H1 (cell line): ENCODE measurements at regions not wholly inside any gene's neighbourhood (a gene's known extent, or its start where the extent isn't known, plus 50 kb on each side); places are given as distances from the start of the nearest gene placed in this dataset.

ENCODE experiments used
- CTCF ChIA-PET: fragments of 300-600 bp; sonication (Branson Sonifier 250); formaldehyde crosslinking; loops from one replicate; lab custom pipeline; 2021; ENCODE audit not compliant: partially characterized antibody; lab: Charles Lee
- POLR2A ChIA-PET: fragments of 300-600 bp; sonication (Branson Sonifier 250); formaldehyde crosslinking; loops from one replicate; lab custom pipeline; 2021; ENCODE audit warnings: inconsistent platforms; ENCODE audit not compliant: partially characterized antibody; lab: Charles Lee
- DNase-seq, 2 experiments: peaks; one replicate each; pipeline versions ENCODE4 v3.0.0 to v3.0.0-alpha.2; 2010 to 2022; ENCODE audit warnings: low spot score in 2 of 2, low read depth in 1 of 2, mixed read lengths in 1 of 2
- FAIRE-seq: peaks from 2 replicates; lab custom pipeline; 2011; peaks lifted over from hg19 to GRCh38; lab: Jason Lieb, UNC
- H2AFZ ChIP-seq: 2 replicates; pipeline ENCODE4 v1.8.1; 2012; ENCODE audit warnings: low read length, inconsistent platforms
- H2AK5ac ChIP-seq: 2 replicates; pipeline ENCODE4 v1.6.1; 2013; ENCODE audit warnings: low read depth, low read length
- H2BK120ac ChIP-seq: replicated peaks from 2 replicates; pipeline ENCODE3; 2013; ENCODE audit warnings: low read depth, low read length, inconsistent platforms
- H2BK12ac ChIP-seq: 2 replicates; pipeline ENCODE4 v1.6.1; 2013; ENCODE audit warnings: low read depth, low read length
- H2BK15ac ChIP-seq: 2 replicates; pipeline ENCODE4 v1.6.1; 2013; ENCODE audit warnings: low read length
- H2BK20ac ChIP-seq: 2 replicates; pipeline ENCODE4 v1.6.1; 2013; ENCODE audit warnings: low read length
- H2BK5ac ChIP-seq: 2 replicates; pipeline ENCODE4 v1.6.1; 2013; ENCODE audit warnings: low read depth, low read length
- H3K14ac ChIP-seq: 2 replicates; pipeline ENCODE4 v1.6.1; 2013; ENCODE audit warnings: inconsistent platforms; ENCODE audit not compliant: insufficient read length
- H3K18ac ChIP-seq: 2 replicates; pipeline ENCODE4 v1.6.1; 2013; ENCODE audit warnings: low read length; ENCODE audit errors: extremely low read depth
- H3K23ac ChIP-seq: 2 replicates; pipeline ENCODE4 v1.6.1; 2013; ENCODE audit warnings: inconsistent platforms; ENCODE audit not compliant: insufficient read length
- H3K23me2 ChIP-seq: 2 replicates; pipeline ENCODE4 v1.6.1; 2013; ENCODE audit warnings: low read depth, low read length
- H3K27ac ChIP-seq: 2 replicates; pipeline ENCODE4 v1.6.1; 2011; ENCODE audit warnings: low read depth, low read length, inconsistent platforms
- H3K27me3 ChIP-seq, 4 experiments: replicated peaks in 1 of 4; 1 replicate in 1 of 4; 2 replicates in 3 of 4; pipeline versions ENCODE4 v1.6.1 to v1.8.1; 2011 to 2013; ENCODE audit warnings: low read length in 3 of 4, mild to moderate bottlenecking in 3 of 4, inconsistent platforms in 2 of 4, mixed read lengths in 2 of 4, moderate library complexity in 1 of 4; ENCODE audit not compliant: control insufficient read depth in 3 of 4, insufficient read depth in 3 of 4; ENCODE audit errors: extremely low read depth in 1 of 4
- H3K36me3 ChIP-seq, 4 experiments: 2 replicates each; pipeline versions ENCODE4 v1.6.1 to v1.8.1; 2011 to 2013; ENCODE audit warnings: mild to moderate bottlenecking in 4 of 4, low read length in 3 of 4, moderate library complexity in 2 of 4, control low read depth in 1 of 4, inconsistent platforms in 1 of 4; ENCODE audit not compliant: insufficient read depth in 4 of 4, control insufficient read depth in 2 of 4
- H3K4ac ChIP-seq: replicated peaks from 2 replicates; pipeline ENCODE3; 2013; ENCODE audit warnings: low read length, low read depth, mixed read lengths, inconsistent platforms; ENCODE audit not compliant: insufficient read length
- H3K4me1 ChIP-seq, 4 experiments: replicated peaks in 1 of 4; 1 replicate in 1 of 4; 2 replicates in 3 of 4; pipeline versions ENCODE4 v1.6.1 to v1.8.1; 2011 to 2013; ENCODE audit warnings: low read length in 3 of 4, inconsistent platforms in 2 of 4, mixed read lengths in 1 of 4; ENCODE audit not compliant: insufficient read depth in 4 of 4, control insufficient read depth in 3 of 4
- H3K4me2 ChIP-seq, 2 experiments: 2 replicates each; pipeline versions ENCODE4 v1.6.1 to v1.8.1; 2011 to 2013; ENCODE audit warnings: low read depth in 2 of 2, low read length in 2 of 2, control low read depth in 1 of 2, inconsistent platforms in 1 of 2, mild to moderate bottlenecking in 1 of 2; ENCODE audit not compliant: insufficient read depth in 1 of 2
- H3K4me3 ChIP-seq, 4 experiments: fragments of 200-600, 300-600 bp in 1 of 4; sonication (generic), shearing (Covaris generic), sonication (Bioruptor Twin) in 1 of 4; 2 replicates each; pipeline versions ENCODE4 v1.5.1 to v1.8.1; 2011 to 2016; ENCODE audit warnings: low read length in 4 of 4, low read depth in 3 of 4, control low read depth in 2 of 4, inconsistent platforms in 2 of 4, mild to moderate bottlenecking in 2 of 4, mixed read lengths in 1 of 4, moderate library complexity in 1 of 4; ENCODE audit not compliant: insufficient read depth in 2 of 4; ENCODE audit errors: extremely low read depth in 1 of 4
- H3K56ac ChIP-seq: replicated peaks from 2 replicates; pipeline ENCODE3; 2013; ENCODE audit warnings: low read depth, mild to moderate bottlenecking, mixed read lengths, low read length, inconsistent platforms; ENCODE audit not compliant: insufficient read length
- H3K79me1 ChIP-seq: 2 replicates; pipeline ENCODE4 v1.6.1; 2013; ENCODE audit warnings: low read depth, low read length, control low read depth
- H3K79me2 ChIP-seq, 2 experiments: 2 replicates each; pipeline versions ENCODE4 v1.6.1 to v1.8.1; 2012 to 2013; ENCODE audit warnings: low read length in 2 of 2, mild to moderate bottlenecking in 2 of 2, inconsistent platforms in 1 of 2; ENCODE audit not compliant: insufficient read depth in 2 of 2, control insufficient read depth in 1 of 2
- H3K9ac ChIP-seq, 4 experiments: replicated peaks in 1 of 4; 1 replicate in 1 of 4; 2 replicates in 3 of 4; pipeline versions ENCODE4 v1.6.1 to v1.8.1; 2011 to 2013; ENCODE audit warnings: low read depth in 3 of 4, low read length in 3 of 4, control low read depth in 2 of 4, mild to moderate bottlenecking in 2 of 4, moderate library complexity in 2 of 4, inconsistent platforms in 1 of 4; ENCODE audit errors: extremely low read depth in 1 of 4
- H3K9me3 ChIP-seq, 2 experiments: 2 replicates each; pipeline versions ENCODE4 v1.6.1 to v1.8.1; 2012 to 2013; ENCODE audit warnings: mild to moderate bottlenecking in 2 of 2, moderate library complexity in 2 of 2, control low read depth in 1 of 2, inconsistent platforms in 1 of 2, low read depth in 1 of 2, low read length in 1 of 2, mixed read lengths in 1 of 2; ENCODE audit not compliant: insufficient read depth in 2 of 2
- H4K20me1 ChIP-seq, 2 experiments: replicated peaks in 1 of 2; 2 replicates each; pipeline versions ENCODE3 to v1.8.1; 2011 to 2013; ENCODE audit warnings: inconsistent platforms in 2 of 2, low read length in 2 of 2, mild to moderate bottlenecking in 1 of 2; ENCODE audit not compliant: insufficient read depth in 2 of 2, control insufficient read depth in 1 of 2
- H4K5ac ChIP-seq: 2 replicates; pipeline ENCODE4 v1.6.1; 2013; ENCODE audit warnings: low read length, low read depth, mixed read lengths, inconsistent platforms; ENCODE audit not compliant: insufficient read length
- H4K8ac ChIP-seq: 2 replicates; pipeline ENCODE4 v1.8.0; 2013; ENCODE audit warnings: mild to moderate bottlenecking, moderate library complexity, low read length, inconsistent platforms; ENCODE audit not compliant: insufficient read depth; ENCODE audit errors: extremely low read depth
- H4K91ac ChIP-seq: replicated peaks from 2 replicates; pipeline ENCODE3; 2013; ENCODE audit warnings: low read length, mixed read lengths, inconsistent platforms; ENCODE audit not compliant: insufficient read length
- BRCA1 ChIP-seq: IDR thresholded peaks from 2 replicates; pipeline ENCODE4 v1.6.1; 2012; ENCODE audit warnings: low read depth, low read length, improper control_type of control experiment
- CBX5 ChIP-seq: fragments of 300-800, 300-1000 bp; sonication (generic); IDR thresholded peaks from 2 replicates; pipeline ENCODE4 v1.7.1; 2016; ENCODE audit warnings: antibody characterized with exemption, low read length, low read depth
- EGR1 ChIP-seq: IDR thresholded peaks from 2 replicates; pipeline ENCODE4 v1.6.1; 2011; ENCODE audit warnings: low read depth, low read length, borderline replicate concordance
- HDAC2 ChIP-seq, 2 experiments: fragments of 300-600 bp in 1 of 2; sonication (generic) in 1 of 2; IDR thresholded peaks; 2 replicates each; pipeline ENCODE4 v1.6.1; 2011 to 2012; ENCODE audit warnings: low read depth in 2 of 2, low read length in 2 of 2, mild to moderate bottlenecking in 2 of 2, moderate library complexity in 2 of 2, borderline replicate concordance in 1 of 2, inconsistent platforms in 1 of 2
- HDAC6 ChIP-seq: IDR thresholded peaks from one replicate; pipeline ENCODE4 v1.7.1; 2012; ENCODE audit warnings: low read depth, mild to moderate bottlenecking, inconsistent platforms, low read length, moderate library complexity
- KDM1A ChIP-seq: fragments of 200-600, 300-600 bp; sonication (generic); IDR thresholded peaks from 2 replicates; pipeline ENCODE4 v1.7.1; 2016; ENCODE audit warnings: mild to moderate bottlenecking, low read length, borderline replicate concordance
- PHF8 ChIP-seq: fragments of 200-600 bp; sonication (generic); conservative IDR thresholded peaks from 2 replicates; pipeline ENCODE4 v1.7.1; 2012; ENCODE audit warnings: low read depth, mild to moderate bottlenecking, inconsistent platforms, low read length, moderate library complexity
- RFX5 ChIP-seq: IDR thresholded peaks from 2 replicates; pipeline ENCODE4 v1.6.1; 2011; ENCODE audit warnings: low read depth, low read length, improper control_type of control experiment, borderline replicate concordance
- SIN3A ChIP-seq, 2 experiments: IDR thresholded peaks in 1 of 2; conservative IDR thresholded peaks in 1 of 2; 2 replicates each; pipeline ENCODE4 v1.6.1; 2011 to 2012; ENCODE audit warnings: low read length in 2 of 2, improper control_type of control experiment in 1 of 2, low read depth in 1 of 2, mild to moderate bottlenecking in 1 of 2
- SRF ChIP-seq: IDR thresholded peaks from 2 replicates; pipeline ENCODE4 v1.6.1; 2011; ENCODE audit warnings: mild to moderate bottlenecking, low read depth, low read length, moderate library complexity
- SUZ12 ChIP-seq: fragments of 200-600 bp; sonication (generic); IDR thresholded peaks from 2 replicates; pipeline ENCODE4 v1.6.1; 2012; ENCODE audit warnings: mild to moderate bottlenecking, inconsistent platforms, low read length, moderate library complexity, mixed read lengths
- ZNF274 ChIP-seq: IDR thresholded peaks from 2 replicates; pipeline ENCODE4 v1.7.0; 2012; ENCODE audit warnings: low read length, borderline replicate concordance; ENCODE audit errors: extremely low read depth
- TF ChIP-seq, protein P1 (sequence below): IDR thresholded peaks from 2 replicates; pipeline ENCODE4 v1.6.1; 2012; ENCODE audit warnings: inconsistent platforms

DNA sequence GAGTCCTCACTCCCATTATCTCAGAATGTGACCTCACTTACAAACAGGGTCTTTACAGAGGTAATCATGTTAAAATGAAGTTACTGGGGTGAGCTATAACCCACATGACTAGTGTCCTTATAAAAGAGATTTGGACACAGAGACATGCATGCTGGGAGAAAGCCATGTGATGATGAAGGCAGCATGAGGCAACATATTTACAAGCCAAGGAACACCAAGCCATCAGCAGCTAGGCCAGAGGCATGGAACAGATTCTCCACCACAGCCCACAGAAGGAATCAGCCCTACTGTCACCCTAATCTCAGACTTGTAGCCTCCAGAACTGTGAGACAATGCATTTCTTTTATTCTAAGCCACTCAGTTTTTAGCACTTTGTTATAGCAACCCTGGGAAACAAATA, 171.9 kb downstream of the EN1 start:
- no peak overlapping the region for H2AFZ ChIP-seq
- H3K23me2 ChIP-seq: no peaks in the 10 kb centered on the region
- no peak overlapping the region for H2BK5ac ChIP-seq
- no peak overlapping the region for H2BK120ac ChIP-seq
- no peak overlapping the region for H3K4ac ChIP-seq
- H3K27me3 ChIP-seq: no peaks in the 10 kb centered on the region; a peak in 2 of 7 replicates
- no peak overlapping the region for H2BK20ac ChIP-seq
- no peak for DNase-seq
- no peaks in the 10 kb centered on the region for H3K4me1 ChIP-seq
- H2BK12ac ChIP-seq: no peak overlapping the region
- no peak overlapping the region for H2AK5ac ChIP-seq
- no peak overlapping the region for H2BK15ac ChIP-seq
- H3K9ac ChIP-seq: no peak overlapping the region
- no peak overlapping the region for H3K14ac ChIP-seq
- no peak overlapping the region for H3K4me3 ChIP-seq
- FAIRE-seq: no peak
- H4K91ac ChIP-seq: no peak overlapping the region
- no peaks in the 10 kb centered on the region for H3K79me2 ChIP-seq
- H3K56ac ChIP-seq: no peak overlapping the region
- H3K27ac ChIP-seq: no peak overlapping the region
- CTCF ChIA-PET: interaction anchor here (1.0 to 1.2 kb wide), 2 partner anchors 87 to 136 kb away, joined by 3 to 4 read pairs; no protein-coding TSS in a partner anchor
- H3K4me2 ChIP-seq: no peak overlapping the region
- no peak overlapping the region for H4K5ac ChIP-seq
- H3K36me3 ChIP-seq: no peaks in the 10 kb centered on the region
- H3K23ac ChIP-seq: no peak overlapping the region
- no peaks in the 10 kb centered on the region for H4K20me1 ChIP-seq
- no peak overlapping the region for H4K8ac ChIP-seq
- no peaks in the 10 kb centered on the region for H3K79me1 ChIP-seq
- no peaks in the 10 kb centered on the region for H3K9me3 ChIP-seq
- H3K18ac ChIP-seq: no peak overlapping the region
- POLR2A ChIA-PET: no interaction called here
- no peak for TF ChIP-seq ZNF274
- no peak for TF ChIP-seq SRF
- no peak for TF ChIP-seq CBX5
- no peak for TF ChIP-seq SIN3A (conservative IDR thresholded peaks at IDR 0.05 in 1 of 2, IDR thresholded peaks at IDR 0.05 in 1 of 2; ENCODE audit: low read depth in 1 of 2, low read length in 2 of 2)
- TF ChIP-seq PHF8: no peak
- TF ChIP-seq SUZ12: no peak
- no peak for TF ChIP-seq HDAC2 (IDR thresholded peaks at IDR 0.05; ENCODE audit: borderline replicate concordance in 1 of 2, low read depth in 2 of 2, low read length in 2 of 2)
- no peak for TF ChIP-seq KDM1A
- no peak for TF ChIP-seq BRCA1
- no peak for TF ChIP-seq EGR1
- no peak for TF ChIP-seq RFX5
- TF ChIP-seq HDAC6: no peak
- TF ChIP-seq, protein P1, sequence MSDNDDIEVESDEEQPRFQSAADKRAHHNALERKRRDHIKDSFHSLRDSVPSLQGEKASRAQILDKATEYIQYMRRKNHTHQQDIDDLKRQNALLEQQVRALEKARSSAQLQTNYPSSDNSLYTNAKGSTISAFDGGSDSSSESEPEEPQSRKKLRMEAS: no peak
